ENCODE measurements at regions not wholly inside any gene's neighbourhood (a gene's known extent, or its start where the extent isn't known, plus 50 kb on each side); places are given as distances from the start of the nearest gene placed in this dataset.

- H3K27ac Mint-ChIP-seq = no peak overlapping the region
- peaks cover 5% of the 10 kb centered on the region for H3K36me3 Mint-ChIP-seq
- no peak for TF ChIP-seq CTCF (IDR thresholded peaks at IDR 0.05; ENCODE audit: unreplicated experiment)
- H3K4me3 Mint-ChIP-seq = no peak overlapping the region
- H3K27me3 Mint-ChIP-seq (ENCODE audit: low read depth) = peaks cover 36% of the 10 kb centered on the region
- DNase-seq (ENCODE audit: low spot score in 2 of 2, unreplicated experiment in 2 of 2) = no peak
- H3K4me1 Mint-ChIP-seq = peaks cover 14% of the 10 kb centered on the region
- H3K9me3 Mint-ChIP-seq = peaks cover 15% of the 10 kb centered on the region
Measured at GRCh38 chr5:126067404-126067803, 355.8 kb upstream of the GRAMD2B start.

GRCh38 chr5:126069329-126069728, 353.9 kb upstream of the GRAMD2B start:
- Mint-ChIP-seq H3K4me3 (no peak overlapping the region), H3K27me3 (ENCODE audit: low read depth) (peaks cover 23% of the 10 kb centered on the region), H3K36me3 (peaks cover 8% of the 10 kb centered on the region), H3K9me3 (peaks cover 28% of the 10 kb centered on the region), H3K4me1 (peaks cover 9% of the 10 kb centered on the region), H3K27ac (no peak overlapping the region)
- no peak for DNase-seq (ENCODE audit: low spot score in 2 of 2, unreplicated experiment in 2 of 2)
- no peak for TF ChIP-seq CTCF (IDR thresholded peaks at IDR 0.05; ENCODE audit: unreplicated experiment)

GRCh38 chr5:126070481-126070880, 352.7 kb upstream of the GRAMD2B start:
- Mint-ChIP-seq H3K27ac (no peak overlapping the region), H3K27me3 (ENCODE audit: low read depth) (peaks cover 16% of the 10 kb centered on the region), H3K4me1 (peaks cover 9% of the 10 kb centered on the region), H3K36me3 (peaks cover 8% of the 10 kb centered on the region), H3K9me3 (peaks cover 33% of the 10 kb centered on the region), H3K4me3 (no peak overlapping the region)
- DNase-seq (ENCODE audit: low spot score in 2 of 2, unreplicated experiment in 2 of 2) = no peak
- no peak for TF ChIP-seq CTCF (IDR thresholded peaks at IDR 0.05; ENCODE audit: unreplicated experiment)

- H3K27ac Mint-ChIP-seq = no peak overlapping the region
- TF ChIP-seq CTCF (IDR thresholded peaks at IDR 0.05; ENCODE audit: unreplicated experiment) = no peak
- peaks cover 26% of the 10 kb centered on the region for H3K9me3 Mint-ChIP-seq
- DNase-seq (ENCODE audit: low spot score in 2 of 2, unreplicated experiment in 2 of 2) = no peak
- H3K4me1 Mint-ChIP-seq = no peaks in the 10 kb centered on the region
- peaks cover 8% of the 10 kb centered on the region for H3K36me3 Mint-ChIP-seq
- no peak overlapping the region for H3K4me3 Mint-ChIP-seq
- no peaks in the 10 kb centered on the region for H3K27me3 Mint-ChIP-seq (ENCODE audit: low read depth)
Measured at GRCh38 chr5:126074538-126074937, 348.7 kb upstream of the GRAMD2B start.

GRCh38 chr5:126079266-126079665, 343.9 kb upstream of the GRAMD2B start:
- Mint-ChIP-seq H3K9me3 (peaks cover 35% of the 10 kb centered on the region), H3K27ac (no peak overlapping the region), H3K4me3 (no peak overlapping the region), H3K4me1 (no peaks in the 10 kb centered on the region), H3K27me3 (ENCODE audit: low read depth) (no peaks in the 10 kb centered on the region), H3K36me3 (no peaks in the 10 kb centered on the region)
- DNase-seq (ENCODE audit: low spot score in 2 of 2, unreplicated experiment in 2 of 2) = no peak
- TF ChIP-seq CTCF (IDR thresholded peaks at IDR 0.05; ENCODE audit: unreplicated experiment) = no peak

DNA sequence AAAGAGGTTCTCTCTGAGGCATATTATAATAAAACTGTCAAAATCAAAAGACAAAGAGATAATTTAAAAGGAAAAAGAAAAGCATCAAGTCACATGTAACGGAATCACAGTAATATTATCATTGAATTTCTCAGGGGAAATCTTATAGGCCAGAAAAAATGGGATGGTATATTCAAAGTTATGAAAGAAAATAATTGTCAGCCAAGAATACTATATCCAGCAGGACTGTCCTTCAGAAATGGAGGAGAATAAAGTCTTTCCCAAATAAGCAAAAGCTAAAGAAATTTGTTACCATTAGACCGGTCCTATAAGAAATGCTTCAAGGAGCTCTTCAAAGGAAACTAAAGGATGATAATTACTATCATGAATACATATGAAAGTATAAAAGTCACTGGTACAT, 342.0 kb upstream of the GRAMD2B start:
- H3K4me3 Mint-ChIP-seq = no peak overlapping the region
- TF ChIP-seq CTCF (IDR thresholded peaks at IDR 0.05; ENCODE audit: unreplicated experiment) = no peak
- H3K4me1 Mint-ChIP-seq = no peaks in the 10 kb centered on the region
- H3K27me3 Mint-ChIP-seq (ENCODE audit: low read depth) = no peaks in the 10 kb centered on the region
- no peak overlapping the region for H3K27ac Mint-ChIP-seq
- DNase-seq (ENCODE audit: low spot score in 2 of 2, unreplicated experiment in 2 of 2) = no peak
- H3K36me3 Mint-ChIP-seq = peaks cover 7% of the 10 kb centered on the region
- H3K9me3 Mint-ChIP-seq = peaks cover 46% of the 10 kb centered on the region
